Ovary (tissue), 7 donors: ENCODE measurements at regions not wholly inside any gene's neighbourhood (a gene's known extent, or its start where the extent isn't known, plus 50 kb on each side); places are given as distances from the start of the nearest gene placed in this dataset.

Source experiments
- DNase-seq, 5 donors: peaks; one replicate each; pipeline ENCODE4 v3.0.0-alpha.2; 2019 to 2020
- H3K27ac ChIP-seq, 2 donors: fragments of 200-600 bp; one replicate each; pipeline versions ENCODE4 v1.5.1 to v1.8.0; 2019 to 2022
- H3K27me3 ChIP-seq: fragments of 200-600 bp; one replicate; pipeline ENCODE4 v1.8.0; 2022
- H3K36me3 ChIP-seq: fragments of 200-600 bp; sonication (generic); one replicate; pipeline ENCODE4 v1.5.1; 2019
- H3K4me1 ChIP-seq: one replicate; pipeline ENCODE4 v1.8.1; 2013; ENCODE audit warnings: mild to moderate bottlenecking, moderate library complexity; ENCODE audit not compliant: insufficient read depth
- H3K4me3 ChIP-seq: fragments of 200-600 bp; sonication (generic); one replicate; pipeline ENCODE4 v1.5.1; 2017
- H3K9me3 ChIP-seq, 2 donors: fragments of 200-600 bp in 1 of 2; sonication (generic) in 1 of 2; one replicate each; pipeline versions ENCODE4 v1.5.1 to v1.8.1; 2013 to 2019; ENCODE audit warnings: mild to moderate bottlenecking in 1 of 2, moderate library complexity in 1 of 2
- CTCF ChIP-seq, 3 donors: fragments of 450-650 bp in 2 of 3; fragments of 200-600 bp in 1 of 3; IDR thresholded peaks; one replicate each; pipeline versions ENCODE4 v1.5.1 to v1.8.0; 2016 to 2022; ENCODE audit warnings: antibody characterized with exemption in 3 of 3, mild to moderate bottlenecking in 1 of 3
- EP300 ChIP-seq: sonication (generic); formaldehyde crosslinking; IDR thresholded peaks from one replicate; pipeline ENCODE4 v1.6.1; 2017; ENCODE audit warnings: antibody characterized with exemption
- POLR2A ChIP-seq: fragments of 450-650 bp; IDR thresholded peaks from one replicate; pipeline ENCODE4 v1.6.1; 2017; ENCODE audit warnings: antibody characterized with exemption, mild to moderate bottlenecking, moderate library complexity
- WGBS, 3 donors: extraction: QIAGEN DNeasy Blood & Tissue Kit in 1 of 3; methylation state at CpG; one replicate each; pipeline versions ENCODE4 v1.1.5 to v1.1.7; 2013 to 2017; 5-methylcytosine and 5-hydroxymethylcytosine counted together
- intact Hi-C, 4 donors: fragments of 100-400 bp; cut with DNase I; formaldehyde crosslinking; loops; one replicate each; pipeline versions ENCODE4 v1.11.0 to v1.15.1; 2022 to 2023
- donor health status: DM: no; HTN: no; CAD: no; lungs with moderate emphysema.
- donor health status: DM: no; HTN: no; CAD: no.
- donor health status: Bipolar disorder and iron deficiency.
- donor health status: DM: no; HTN: no; CAD: no.
- donor health status: DM: yes; HTN: yes; CAD: no.

GRCh38 chr3:181298421-181298820 lies 308.9 kb upstream of the DNAJC19 start:
- 85 to 88% (median 87%) methylated on average over 3 of the region's 3 CpGs for WGBS, 3 donors
- no peak overlapping the region for H3K4me3 ChIP-seq
- H3K4me1 ChIP-seq, result no peaks in the 10 kb centered on the region
- no peaks in the 10 kb centered on the region for H3K9me3 ChIP-seq
- no peaks in the 10 kb centered on the region for H3K27me3 ChIP-seq
- no peak overlapping the region for H3K27ac ChIP-seq
- no peak for TF ChIP-seq EP300
- intact Hi-C loops, result no loop called here
- no peak for DNase-seq
- H3K36me3 ChIP-seq, result no peaks in the 10 kb centered on the region

DNA sequence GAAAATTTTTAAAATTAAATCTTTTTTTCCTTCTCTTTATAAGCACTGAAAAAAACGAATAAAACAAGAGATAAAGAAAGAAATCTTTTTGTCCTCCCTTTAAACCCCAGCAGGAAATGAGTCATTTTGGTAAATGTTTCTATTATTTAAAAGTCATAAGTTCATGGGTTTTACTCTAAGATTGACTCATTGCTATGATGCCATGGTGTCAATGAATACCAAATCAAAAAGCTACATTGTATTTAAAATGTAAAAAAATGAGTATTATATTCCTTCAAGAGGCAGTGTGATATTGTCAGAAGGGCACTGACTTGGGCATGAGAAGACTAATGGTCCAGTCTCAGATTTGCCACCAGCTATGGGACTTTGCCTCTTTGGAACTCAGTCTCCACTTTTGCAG lies 303.4 kb upstream of the DNAJC19 start:
- Histone ChIP-seq H3K9me3 (no peaks in the 10 kb centered on the region), H3K27ac (no peak overlapping the region), H3K4me3 (no peak overlapping the region), H3K27me3 (no peaks in the 10 kb centered on the region), H3K4me1 (no peaks in the 10 kb centered on the region), H3K36me3 (no peaks in the 10 kb centered on the region)
- DNase-seq, result no peak
- intact Hi-C loops, result no loop called here
- TF ChIP-seq POLR2A (no peak), CTCF (IDR thresholded peaks at IDR 0.05) (no peak), EP300 (no peak)
- 0 to 13% (median 0%) methylated on average over 1 of the region's 1 CpG for WGBS, 3 donors

- H3K4me1 ChIP-seq, result no peaks in the 10 kb centered on the region
- no peak overlapping the region for H3K27ac ChIP-seq
- intact Hi-C loops, result no loop called here
- TF ChIP-seq CTCF (IDR thresholded peaks at IDR 0.05), result no peak
- TF ChIP-seq POLR2A, result no peak
- TF ChIP-seq EP300, result no peak
- no peaks in the 10 kb centered on the region for H3K27me3 ChIP-seq
- no peak overlapping the region for H3K4me3 ChIP-seq
- no peaks in the 10 kb centered on the region for H3K36me3 ChIP-seq
- no peak for DNase-seq
- H3K9me3 ChIP-seq, result no peaks in the 10 kb centered on the region
- 51 to 66% (median 54%) methylated on average over 3 of the region's 3 CpGs for WGBS, 3 donors
Observed at GRCh38 chr3:181290941-181291340, 301.4 kb upstream of the DNAJC19 start.

GRCh38 chr3:181289306-181289705 lies 299.8 kb upstream of the DNAJC19 start:
- TF ChIP-seq EP300 (no peak), POLR2A (no peak), CTCF (IDR thresholded peaks at IDR 0.05) (no peak)
- no peaks in the 10 kb centered on the region for H3K36me3 ChIP-seq
- no peak overlapping the region for H3K27ac ChIP-seq
- DNase-seq, result no peak
- H3K9me3 ChIP-seq, result no peaks in the 10 kb centered on the region
- H3K4me3 ChIP-seq, result no peak overlapping the region
- WGBS, 3 donors, result 80 to 82% (median 82%) methylated on average over 4 of the region's 4 CpGs
- intact Hi-C loops, result no loop called here
- H3K27me3 ChIP-seq, result no peaks in the 10 kb centered on the region
- no peaks in the 10 kb centered on the region for H3K4me1 ChIP-seq

GRCh38 chr3:181288145-181288544 lies 298.6 kb upstream of the DNAJC19 start:
- intact Hi-C loops, result no loop called here
- no peak for DNase-seq
- Histone ChIP-seq H3K4me1 (no peaks in the 10 kb centered on the region), H3K36me3 (no peaks in the 10 kb centered on the region), H3K9me3 (no peaks in the 10 kb centered on the region), H3K27me3 (no peaks in the 10 kb centered on the region), H3K4me3 (no peak overlapping the region), H3K27ac (no peak overlapping the region)
- WGBS, 3 donors, result 46 to 61% (median 51%) methylated on average over 3 of the region's 3 CpGs
- no peak for TF ChIP-seq POLR2A
- no peak for TF ChIP-seq EP300
- TF ChIP-seq CTCF (IDR thresholded peaks at IDR 0.05), result no peak
